ENCODE measurements at regions not wholly inside any gene's neighbourhood (a gene's known extent, or its start where the extent isn't known, plus 50 kb on each side); places are given as distances from the start of the nearest gene placed in this dataset.

DNA sequence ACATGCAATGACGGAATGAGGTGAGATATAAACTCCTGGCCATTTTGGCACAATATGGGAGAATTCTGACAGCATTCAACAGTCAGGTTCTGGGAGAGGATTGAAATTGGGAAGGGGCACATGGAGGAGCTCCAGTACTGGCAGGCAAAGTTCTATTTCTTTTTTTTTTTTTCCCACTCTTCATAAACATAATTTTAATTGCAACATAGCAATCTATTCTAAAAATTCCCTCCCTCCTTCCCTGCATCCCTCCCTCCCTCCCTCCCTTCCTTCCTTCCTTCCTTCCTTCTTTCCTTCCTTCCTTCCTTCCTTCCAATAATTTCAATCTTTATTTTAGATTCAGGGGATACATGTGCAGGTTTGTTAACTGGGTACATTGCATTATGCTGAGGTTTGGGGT lies 93.2 kb downstream of the PTCSC3 start:
- DNase-seq (ENCODE audit: low read depth) = no peak

DNA sequence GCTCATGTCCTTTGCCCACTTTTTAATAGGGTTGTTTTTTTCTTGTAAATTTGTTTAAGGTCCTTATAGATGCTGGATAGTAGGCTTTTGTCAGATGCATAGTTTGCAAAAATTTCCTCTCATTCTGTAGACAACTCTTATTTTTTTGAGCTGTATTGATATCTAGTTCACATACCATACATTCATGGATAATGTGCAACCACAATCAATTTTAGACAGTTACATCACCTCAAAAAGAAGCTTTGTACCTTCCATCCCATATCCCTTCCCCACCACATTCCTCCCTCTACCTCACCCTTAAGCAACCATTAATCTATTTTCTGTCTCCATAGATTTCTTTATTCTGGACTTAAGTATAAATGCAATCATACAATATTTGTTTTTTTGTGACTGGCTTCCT lies 98.4 kb downstream of the PTCSC3 start:
- DNase-seq (ENCODE audit: low read depth) = no peak

DNA sequence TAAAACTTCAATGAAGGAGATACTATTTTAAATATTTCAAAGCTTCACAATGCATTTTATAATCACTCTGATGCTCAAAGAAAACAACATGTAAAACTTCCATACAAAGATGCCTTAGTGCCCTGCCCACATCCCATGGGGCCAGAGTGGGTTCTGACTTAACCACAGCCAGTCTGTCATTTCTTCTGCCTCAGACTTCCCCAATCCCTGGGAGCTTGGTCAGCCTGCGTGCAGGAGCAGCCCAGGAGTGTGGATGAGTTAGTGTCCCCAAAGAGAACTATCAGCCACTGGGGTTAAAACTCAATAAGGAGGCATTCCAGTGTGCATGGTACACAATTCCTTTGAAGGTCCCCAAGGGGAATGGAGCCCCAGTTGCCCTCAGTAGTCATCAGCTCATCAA lies 100.3 kb downstream of the PTCSC3 start:
- DNase-seq (ENCODE audit: low read depth) = no peak

DNA sequence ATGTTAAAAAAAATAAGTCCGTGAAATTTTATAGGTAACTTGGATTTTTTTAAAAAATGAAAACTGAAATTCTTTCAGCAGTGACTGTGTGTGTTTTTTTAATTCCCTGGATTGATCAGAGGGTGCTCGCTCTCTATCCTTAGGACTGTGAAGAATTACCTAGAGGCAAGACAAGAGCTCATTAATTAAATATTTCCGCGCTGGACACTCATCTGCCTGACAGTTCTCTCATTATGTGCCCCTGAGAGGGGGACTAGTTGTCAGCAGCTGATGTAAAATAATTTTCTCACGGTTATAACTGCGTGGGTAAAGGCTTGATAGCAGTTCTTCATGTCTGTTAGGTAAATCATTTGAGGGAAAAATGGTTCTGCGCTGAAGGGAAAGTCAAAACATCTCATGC lies 101.3 kb downstream of the PTCSC3 start:
- DNase-seq (ENCODE audit: low read depth) = no peak

DNA sequence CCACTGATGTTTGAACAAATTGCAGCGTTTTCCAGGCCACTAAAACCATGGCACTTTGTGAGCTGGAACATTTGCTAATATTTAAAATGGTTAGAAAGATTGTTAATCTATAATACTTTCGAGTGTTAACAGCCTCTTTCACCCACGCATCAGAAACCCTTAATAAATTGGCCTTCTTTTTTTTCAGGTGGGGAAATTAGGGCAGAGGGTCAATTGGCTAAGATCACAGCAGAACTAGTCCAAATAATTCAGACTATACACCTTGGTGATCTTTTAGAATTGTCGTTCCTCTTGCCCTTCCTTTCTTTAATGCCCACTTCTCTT lies 105.8 kb downstream of the PTCSC3 start:
- DNase-seq (ENCODE audit: low read depth) = no peak

DNA sequence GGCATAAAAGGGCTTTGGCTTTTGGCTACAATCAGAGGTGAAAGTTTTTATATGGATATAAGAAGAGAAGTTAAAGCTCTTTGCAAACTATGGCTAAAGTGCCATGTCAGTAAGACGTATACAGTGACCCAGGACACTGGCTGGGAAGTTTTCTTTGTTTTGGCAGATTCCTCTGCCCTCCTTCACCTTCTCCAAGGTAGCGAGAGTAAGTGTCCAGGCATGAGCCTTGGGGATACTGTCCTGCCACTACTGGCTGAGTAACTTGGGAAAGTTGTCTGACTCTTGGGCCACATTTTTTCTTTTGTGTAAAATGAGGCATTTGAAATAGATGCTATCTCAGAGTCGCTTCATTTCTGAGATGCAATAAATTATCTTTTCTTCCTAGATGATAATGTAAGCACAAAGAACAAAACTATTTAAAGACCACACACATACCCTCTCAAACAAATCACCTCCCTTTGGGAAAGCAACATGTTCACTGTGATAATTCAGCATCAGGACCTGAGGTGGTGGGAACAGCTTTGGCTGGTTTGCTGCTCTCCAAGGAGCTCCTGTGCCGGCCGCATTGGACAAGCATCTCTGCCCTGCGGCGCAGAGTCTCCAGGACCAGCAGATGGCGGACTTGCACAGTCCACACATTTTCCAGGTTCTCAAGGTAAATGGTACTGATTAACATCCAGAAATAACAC lies 106.3 kb downstream of the PTCSC3 start:
- DNase-seq (ENCODE audit: low read depth) = peak; percentile 57

DNA sequence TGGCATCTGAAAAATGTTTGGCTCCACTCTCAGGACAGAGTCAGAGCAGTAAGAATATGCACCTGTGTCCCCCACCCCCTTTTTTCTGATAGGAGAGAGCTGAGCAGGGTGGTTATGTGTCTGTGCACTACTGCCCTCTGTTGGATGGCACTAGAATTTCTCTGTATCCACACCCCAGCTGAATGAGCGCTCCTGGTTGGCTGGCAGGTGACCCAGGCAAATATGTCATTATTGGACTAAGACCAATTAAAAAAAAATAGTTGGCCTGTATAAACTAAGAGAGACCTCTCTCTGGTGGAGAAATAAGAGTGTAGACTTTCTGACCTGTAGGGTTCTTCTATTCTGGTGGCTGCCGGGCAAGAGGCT lies 107.0 kb downstream of the PTCSC3 start:
- DNase-seq (ENCODE audit: low read depth) = peak; percentile 24

DNA sequence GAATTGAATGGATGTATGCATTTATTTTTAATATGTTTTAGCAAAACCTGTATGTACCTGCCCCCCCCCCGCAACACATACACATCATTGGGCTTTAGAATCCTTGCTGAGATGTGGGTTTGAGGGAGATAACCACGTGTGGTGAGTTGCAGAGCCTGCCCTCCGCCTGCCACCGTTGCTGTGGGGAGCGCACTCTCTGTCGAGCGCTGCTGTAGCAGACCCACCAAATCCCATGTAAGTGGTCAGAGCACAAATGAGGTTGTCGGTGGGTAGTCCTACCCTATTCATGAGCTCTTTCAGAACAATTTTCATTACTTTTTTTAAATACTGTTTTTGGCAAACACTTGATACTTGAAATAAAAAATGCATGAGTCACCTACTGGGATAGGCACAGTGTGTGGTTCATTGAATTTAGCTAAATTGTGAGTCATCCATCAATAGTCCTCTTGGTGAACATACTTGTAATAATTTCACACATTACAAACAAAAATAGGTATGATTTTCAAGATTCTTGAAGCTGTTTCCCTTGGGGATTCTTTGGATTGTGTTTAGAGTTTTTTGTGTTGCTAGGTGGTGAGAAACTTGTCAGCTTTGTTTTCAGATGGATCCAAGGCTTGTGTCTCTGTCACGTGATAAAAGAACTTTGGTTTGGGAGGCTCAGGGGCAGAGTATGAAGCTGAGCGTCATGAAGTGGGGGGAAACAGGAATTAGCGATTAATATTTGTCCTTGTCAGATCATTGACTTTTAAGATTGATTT lies 107.6 kb downstream of the PTCSC3 start:
- DNase-seq (ENCODE audit: low read depth) = peak; percentile 5

DNA sequence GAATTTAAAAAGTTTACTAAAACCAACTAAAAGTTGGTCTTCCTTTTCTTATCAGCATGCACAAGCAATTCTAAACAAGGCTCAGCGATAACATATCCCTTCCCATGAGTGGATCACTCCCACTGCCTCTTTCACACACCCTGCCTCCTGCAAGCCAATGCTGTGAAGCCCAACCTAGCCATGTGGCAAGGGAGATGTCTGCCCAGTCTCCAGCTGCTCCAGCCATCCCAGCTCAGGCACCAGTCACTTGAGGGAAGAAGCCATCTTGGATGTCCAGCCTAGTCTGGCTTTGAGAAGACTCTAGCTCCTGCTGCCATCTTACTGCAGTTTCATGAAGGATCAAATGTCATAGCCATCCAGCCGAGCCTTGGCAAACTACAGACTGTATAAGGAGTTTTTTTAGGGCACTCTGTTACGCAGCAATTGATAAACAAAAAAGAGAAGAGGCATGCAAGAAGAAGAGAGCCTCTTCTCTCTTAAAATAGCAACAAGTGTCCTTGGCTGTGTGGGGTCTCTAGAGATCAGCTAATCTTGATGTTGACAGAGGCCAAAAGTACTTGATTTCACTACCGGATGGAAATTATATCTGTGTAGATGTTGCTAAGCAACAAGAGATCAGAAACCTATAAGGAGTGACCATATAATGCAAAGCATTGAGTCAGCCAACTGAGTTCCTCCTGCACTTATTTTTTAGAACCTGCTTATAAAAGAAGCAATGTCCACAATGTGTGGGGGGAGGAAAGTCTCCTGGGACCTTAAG lies 108.9 kb downstream of the PTCSC3 start:
- no peak for DNase-seq (ENCODE audit: low read depth)

DNA sequence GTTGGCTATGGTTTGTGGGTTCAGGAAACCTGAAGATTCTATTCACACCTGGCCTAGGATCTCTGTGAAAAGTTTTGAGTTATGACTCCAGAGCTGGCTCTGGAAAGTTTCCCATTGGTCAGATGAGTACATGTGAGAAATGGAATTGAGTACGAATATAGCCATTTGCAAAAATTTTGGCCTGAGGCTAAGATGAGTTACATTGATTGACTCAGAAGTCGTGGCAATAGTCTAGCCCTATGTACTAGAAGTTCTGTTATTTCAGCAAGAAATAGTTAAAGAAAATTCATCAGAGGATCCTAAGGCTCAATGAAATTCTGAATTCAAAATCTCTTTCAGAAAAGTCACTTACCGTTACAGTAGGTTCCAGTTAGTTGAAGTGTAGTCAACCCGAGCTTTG lies 109.9 kb downstream of the PTCSC3 start:
- DNase-seq (ENCODE audit: low read depth) = no peak

DNA sequence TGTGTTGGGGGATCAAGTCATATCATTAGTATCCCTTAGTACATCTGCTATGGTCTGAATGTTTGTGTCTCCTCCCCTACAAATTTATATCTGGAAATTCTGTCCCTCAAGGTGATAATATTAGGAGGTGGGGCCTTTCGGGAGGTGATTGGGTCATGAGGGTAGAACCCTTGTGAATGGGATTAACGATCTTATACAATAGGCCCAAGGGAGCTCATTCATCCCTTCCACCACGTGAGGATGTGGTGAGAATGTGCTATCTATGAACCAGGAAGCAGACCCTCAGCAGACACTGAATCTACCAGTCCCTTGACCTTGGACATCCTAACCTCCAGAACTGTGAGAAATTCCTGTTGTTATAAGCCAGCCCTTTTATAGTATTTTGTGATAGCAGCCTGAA lies 110.7 kb downstream of the PTCSC3 start:
- DNase-seq (ENCODE audit: low read depth) = no peak

DNA sequence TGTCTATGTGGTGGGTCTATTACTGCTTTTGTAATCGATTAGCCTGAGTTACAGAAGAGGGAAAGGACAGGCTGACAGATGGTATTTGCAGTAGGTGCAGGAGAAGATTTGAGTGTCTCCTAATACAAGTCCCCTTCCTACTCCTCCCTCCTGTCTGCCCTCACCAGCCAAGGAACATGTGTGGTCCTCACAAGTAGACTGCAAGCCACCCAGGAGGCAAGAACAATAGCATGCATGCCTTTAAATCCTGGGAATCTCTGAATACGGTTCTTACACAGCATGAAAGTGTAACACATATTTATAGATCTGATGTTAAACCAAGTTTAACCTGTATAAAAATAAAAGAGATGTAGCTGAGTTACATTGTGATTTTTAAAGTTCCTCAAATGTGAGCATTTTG lies 117.0 kb downstream of the PTCSC3 start:
- DNase-seq (ENCODE audit: low read depth) = no peak

DNA sequence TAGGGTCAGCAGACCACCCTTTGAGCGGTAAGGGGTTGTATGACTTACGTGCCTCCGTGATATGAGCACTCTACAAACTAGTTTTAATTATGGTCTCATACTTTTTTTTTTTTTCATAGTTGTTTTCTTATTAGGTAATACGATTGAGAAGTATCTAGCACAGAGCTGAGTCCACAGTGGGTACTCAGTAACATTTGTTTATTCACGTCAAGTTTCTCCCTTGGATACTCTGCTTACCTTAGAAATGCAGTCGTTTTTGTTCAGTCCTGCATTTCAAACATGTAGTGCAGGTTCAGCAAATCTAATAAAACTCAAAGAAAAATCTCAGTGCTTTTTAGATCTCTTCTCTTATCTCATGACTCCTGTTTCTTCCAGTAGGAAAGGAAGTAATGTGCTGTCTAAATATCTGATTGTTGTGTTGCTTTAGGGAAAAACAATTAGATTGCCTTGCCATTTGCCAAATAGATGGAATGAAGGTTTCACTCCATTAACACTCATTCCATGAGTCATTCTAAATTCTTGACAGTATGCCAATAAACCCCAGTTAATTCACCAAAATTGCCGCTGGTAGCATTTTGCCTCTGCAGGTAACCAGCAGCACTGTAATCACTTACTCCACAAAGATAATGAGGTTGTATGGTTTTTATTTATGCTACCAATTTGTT lies 118.9 kb downstream of the PTCSC3 start:
- peak; percentile 34 for DNase-seq (ENCODE audit: low read depth)

DNA sequence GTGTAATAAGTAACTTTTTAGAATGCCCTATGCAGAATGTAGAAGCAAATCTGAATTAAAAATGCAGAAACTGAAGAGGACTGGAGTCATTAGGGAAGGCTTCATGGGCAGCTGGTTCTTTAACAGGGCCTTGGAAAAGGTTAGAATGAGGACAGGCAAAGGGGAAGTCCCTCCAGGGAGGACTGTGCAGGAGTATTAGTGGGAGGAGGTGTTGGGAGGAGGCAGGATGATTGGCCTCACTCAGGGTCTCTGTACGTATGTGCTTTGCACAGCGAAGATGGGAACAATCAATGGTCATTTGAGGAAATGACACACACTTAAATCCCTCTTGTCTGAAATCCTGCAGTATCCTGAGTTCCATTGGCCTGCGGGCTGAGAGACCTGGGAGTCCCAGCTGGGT lies 119.7 kb downstream of the PTCSC3 start:
- peak; percentile 8 for DNase-seq (ENCODE audit: low read depth)

DNA sequence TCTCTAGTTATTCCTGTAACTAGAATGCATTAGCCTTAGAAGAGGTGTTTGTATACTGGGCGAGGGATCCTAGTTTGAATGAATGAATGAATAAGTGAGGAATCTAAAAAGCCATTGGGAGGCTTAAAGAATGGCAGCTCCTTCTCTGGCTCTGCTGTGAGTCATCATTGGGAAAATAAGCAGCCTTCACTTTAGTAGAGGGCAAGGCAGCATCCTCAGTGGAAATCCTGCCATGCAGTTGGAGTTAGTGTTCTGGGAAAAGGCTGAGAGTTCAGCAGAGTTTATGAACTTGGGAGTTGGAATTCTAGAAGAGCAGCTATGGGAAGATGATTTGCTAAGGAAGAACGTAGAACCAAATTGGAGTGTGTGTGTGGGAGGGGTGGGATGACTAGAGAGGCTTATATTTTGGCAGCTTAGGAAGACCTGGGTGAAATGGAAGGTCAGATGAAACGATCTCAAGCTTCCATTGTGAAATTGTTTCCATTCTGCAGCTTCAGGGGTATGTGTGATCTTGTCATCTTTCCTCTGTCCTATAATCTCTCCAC lies 120.8 kb downstream of the PTCSC3 start:
- no peak for DNase-seq (ENCODE audit: low read depth)

DNA sequence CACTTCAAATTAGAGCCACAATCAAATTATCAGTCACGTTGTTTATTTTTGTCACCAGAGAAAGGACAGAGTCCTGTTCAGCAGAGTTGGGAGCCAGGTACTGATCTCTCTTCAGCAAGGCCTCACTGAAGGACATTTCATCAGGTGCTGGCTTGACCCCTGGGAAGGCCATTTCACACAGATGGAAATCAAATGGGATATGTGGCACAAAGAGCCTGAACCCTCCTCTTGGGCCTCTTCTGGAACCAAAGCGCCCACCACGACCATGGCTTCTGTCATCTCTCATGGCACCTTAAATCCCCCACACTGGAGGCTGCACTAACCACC lies 121.5 kb downstream of the PTCSC3 start:
- no peak for DNase-seq (ENCODE audit: low read depth)

DNA sequence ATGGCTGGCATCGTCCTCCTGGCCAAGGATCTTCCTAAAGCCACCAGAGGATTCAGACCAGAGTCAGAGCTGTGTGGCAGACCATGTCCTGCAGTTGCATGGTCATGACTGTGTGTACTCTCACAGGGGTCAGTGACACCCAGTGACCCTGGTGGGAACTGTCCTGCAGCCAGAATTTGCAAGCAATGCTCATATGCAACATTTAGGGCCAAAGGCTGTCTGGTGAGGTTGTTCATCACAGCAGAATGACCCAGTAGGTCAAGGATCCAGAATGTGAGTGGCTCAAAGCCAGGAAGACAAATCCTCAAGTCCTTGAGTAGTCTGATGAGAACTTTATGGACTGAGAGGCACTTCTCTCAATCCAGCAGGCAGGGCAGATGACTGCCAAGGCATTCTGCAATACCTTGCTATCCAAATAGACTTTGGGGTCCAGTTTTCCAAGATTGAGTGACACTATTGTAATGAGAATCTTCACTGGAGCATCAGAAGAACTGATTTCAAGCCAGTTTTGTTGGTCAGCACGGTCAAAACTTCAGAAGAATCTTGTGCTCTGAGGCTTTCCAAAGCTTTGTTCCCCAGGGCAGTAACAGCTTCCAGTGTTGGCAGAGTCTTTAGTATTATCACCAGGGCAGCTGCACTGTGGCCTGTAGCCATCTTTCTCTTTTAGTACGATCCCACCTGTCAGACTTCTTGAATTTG lies 122.0 kb downstream of the PTCSC3 start:
- no peak for DNase-seq (ENCODE audit: low read depth)

DNA sequence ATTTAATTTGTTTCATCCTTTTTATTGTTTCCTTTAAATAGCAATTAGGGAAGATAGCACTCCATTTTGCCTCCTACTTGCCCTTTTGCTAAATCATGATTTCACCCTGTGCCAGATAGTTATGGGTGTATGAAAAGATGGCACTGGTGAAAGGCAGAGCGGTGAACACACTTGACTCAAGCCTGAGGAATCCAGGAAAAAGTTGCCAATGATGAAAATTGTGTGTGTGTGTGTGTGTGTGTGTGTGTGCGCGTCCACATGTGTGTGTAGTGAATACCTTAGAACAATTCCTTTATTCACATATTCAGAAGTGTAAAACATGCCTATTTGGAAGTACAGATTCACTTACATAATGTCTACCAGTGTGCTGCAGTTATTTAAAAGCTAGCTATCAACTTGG lies 123.8 kb downstream of the PTCSC3 start:
- DNase-seq (ENCODE audit: low read depth) = no peak

DNA sequence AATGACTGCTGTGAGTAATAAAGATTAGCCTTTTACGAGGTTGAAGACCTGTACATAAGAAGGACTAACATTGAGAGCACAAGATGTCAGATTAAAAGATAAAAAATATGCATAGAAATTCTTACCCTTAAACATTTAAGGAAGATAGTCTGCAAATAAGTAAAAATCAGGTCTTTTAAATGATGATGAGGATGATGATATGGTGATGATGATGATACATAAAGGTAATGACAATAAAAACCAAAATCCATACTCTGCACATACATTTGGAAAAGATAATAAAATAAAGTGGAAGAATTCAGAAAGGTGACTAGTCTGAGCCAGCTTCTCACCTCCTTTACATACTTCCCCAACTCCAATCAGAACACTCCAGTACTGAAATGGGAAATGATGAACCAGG lies 124.5 kb downstream of the PTCSC3 start:
- DNase-seq (ENCODE audit: low read depth) = no peak

DNA sequence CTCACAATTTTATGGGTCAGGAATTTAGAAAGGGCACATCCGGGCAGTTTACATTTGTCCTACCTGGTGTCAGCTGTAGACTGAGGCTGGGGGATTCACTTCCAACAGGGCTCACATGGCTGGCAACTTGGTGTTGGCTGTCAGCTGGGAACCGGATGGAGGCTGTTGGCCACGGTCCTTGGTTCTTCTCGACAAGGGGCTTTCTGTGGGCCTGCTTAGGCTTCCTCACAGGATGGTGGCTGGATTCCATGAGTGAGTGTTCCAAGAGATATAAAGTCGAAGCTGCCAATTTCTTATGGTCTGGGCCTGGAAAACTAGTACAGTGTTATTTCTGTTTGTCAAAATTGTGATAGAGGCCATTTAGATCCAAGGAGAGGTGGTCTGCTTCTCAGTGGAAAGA lies 127.9 kb downstream of the PTCSC3 start:
- DNase-seq (ENCODE audit: low read depth) = no peak

DNA sequence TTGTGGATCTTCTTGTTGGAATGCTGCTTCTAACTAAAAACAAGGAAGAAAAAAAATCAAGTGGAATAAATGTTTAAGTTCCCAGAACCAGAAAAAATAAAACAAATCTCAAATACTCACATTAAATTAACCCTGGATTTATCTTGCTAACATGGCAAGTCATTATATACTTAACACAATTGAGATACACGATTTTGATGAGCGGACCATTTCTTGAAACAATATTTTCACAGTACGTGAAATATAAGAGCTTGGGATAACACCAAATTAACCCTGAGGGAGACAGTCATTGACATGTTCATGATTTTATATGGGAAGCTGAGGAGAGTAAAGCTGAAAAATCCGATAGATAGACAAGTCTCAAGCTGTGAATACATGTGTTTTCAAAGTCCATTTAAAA lies 128.6 kb downstream of the PTCSC3 start:
- no peak for DNase-seq (ENCODE audit: low read depth)

DNA sequence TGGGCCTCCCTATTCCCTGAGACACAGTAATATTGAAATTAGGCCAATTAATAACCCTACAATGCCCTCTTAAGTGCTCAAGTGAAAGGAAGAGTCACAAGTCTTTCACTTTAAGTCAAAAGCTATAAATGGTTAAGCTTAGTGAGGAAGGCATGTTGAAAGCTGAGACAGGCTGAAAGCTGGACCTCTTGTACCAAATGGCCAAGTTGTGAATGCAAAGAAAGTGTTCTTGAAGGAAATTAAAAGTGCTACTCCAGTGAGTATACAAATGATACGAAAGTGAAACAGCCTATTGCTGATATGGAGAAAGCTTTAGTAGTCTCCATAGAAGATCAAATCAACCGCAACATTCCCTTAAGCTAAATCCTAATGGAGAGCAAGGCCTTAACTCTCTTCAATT lies 140.8 kb downstream of the PTCSC3 start:
- DNase-seq (ENCODE audit: low read depth) = no peak
